ENCODE measurements at regions not wholly inside any gene's neighbourhood (a gene's known extent, or its start where the extent isn't known, plus 50 kb on each side); places are given as distances from the start of the nearest gene placed in this dataset.

DNA sequence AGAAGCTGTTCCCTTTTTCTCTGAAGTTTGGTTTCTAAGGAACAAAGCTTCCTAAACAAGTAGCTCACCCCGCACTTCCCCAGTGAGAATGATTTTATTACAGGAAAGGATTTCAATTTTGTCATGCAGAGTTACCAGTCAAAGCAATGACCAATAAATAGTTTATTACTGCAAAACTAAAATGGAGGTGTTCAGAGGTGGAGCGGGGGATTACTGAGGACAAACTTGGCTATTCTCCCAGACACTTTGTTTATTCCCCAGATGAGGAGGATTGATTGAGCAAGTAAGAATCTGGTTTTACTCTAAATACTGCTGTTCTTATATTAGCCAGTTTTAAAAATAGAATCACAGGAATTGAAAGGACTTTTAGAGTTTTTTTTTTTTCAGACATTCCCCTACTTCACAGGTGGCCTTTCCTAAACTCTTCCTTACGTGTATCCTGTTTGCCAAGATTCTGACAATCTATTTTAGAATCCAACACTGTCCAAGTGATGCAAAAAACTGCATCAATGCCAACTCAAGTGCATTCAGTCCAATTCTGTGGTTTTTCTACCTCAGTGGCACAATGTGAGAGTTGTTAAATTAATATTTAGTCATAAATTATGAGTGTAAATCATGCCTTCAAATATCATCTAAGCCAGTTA lies 136.1 kb downstream of the TNFSF18 start:
- peak; percentile 69 for DNase-seq (ENCODE audit: low spot score)
- Histone ChIP-seq H3K27me3 (replicated peaks; ENCODE audit: insufficient read depth, low read depth, low read length, poor library complexity) (no peaks in the 10 kb centered on the region), H3K4me1 (ENCODE audit: insufficient read depth, low read length, poor library complexity, severe bottlenecking) (peaks cover 15% of the 10 kb centered on the region), H3K4me3 (ENCODE audit: low read depth, low read length, poor library complexity, severe bottlenecking) (no peak overlapping the region), H3K9me3 (ENCODE audit: low read depth, low read length, poor library complexity, severe bottlenecking) (peaks cover 7% of the 10 kb centered on the region), H3K36me3 (ENCODE audit: insufficient read depth, low read length, poor library complexity, severe bottlenecking) (no peaks in the 10 kb centered on the region), H3K27ac (ENCODE audit: low read depth, low read length, poor library complexity, severe bottlenecking) (no peak overlapping the region)
- TF ChIP-seq EZH2 (IDR thresholded peaks at IDR 0.05; ENCODE audit: borderline replicate concordance, low read depth, low read length, poor library complexity, severe bottlenecking): no peak
- TF ChIP-seq, protein P1, sequence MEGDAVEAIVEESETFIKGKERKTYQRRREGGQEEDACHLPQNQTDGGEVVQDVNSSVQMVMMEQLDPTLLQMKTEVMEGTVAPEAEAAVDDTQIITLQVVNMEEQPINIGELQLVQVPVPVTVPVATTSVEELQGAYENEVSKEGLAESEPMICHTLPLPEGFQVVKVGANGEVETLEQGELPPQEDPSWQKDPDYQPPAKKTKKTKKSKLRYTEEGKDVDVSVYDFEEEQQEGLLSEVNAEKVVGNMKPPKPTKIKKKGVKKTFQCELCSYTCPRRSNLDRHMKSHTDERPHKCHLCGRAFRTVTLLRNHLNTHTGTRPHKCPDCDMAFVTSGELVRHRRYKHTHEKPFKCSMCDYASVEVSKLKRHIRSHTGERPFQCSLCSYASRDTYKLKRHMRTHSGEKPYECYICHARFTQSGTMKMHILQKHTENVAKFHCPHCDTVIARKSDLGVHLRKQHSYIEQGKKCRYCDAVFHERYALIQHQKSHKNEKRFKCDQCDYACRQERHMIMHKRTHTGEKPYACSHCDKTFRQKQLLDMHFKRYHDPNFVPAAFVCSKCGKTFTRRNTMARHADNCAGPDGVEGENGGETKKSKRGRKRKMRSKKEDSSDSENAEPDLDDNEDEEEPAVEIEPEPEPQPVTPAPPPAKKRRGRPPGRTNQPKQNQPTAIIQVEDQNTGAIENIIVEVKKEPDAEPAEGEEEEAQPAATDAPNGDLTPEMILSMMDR (conservative IDR thresholded peaks at IDR 0.05; ENCODE audit: low read depth, low read length): no peak
- CTCF ChIA-PET: no interaction called here
- POLR2A ChIA-PET (ENCODE audit: low non-redundant PET): no interaction called here
- BruUV-seq (replicated peaks): no TSS peak
- intact Hi-C loops (cut with micrococcal nuclease; ENCODE audit: unreplicated experiment): no loop called here

DNA sequence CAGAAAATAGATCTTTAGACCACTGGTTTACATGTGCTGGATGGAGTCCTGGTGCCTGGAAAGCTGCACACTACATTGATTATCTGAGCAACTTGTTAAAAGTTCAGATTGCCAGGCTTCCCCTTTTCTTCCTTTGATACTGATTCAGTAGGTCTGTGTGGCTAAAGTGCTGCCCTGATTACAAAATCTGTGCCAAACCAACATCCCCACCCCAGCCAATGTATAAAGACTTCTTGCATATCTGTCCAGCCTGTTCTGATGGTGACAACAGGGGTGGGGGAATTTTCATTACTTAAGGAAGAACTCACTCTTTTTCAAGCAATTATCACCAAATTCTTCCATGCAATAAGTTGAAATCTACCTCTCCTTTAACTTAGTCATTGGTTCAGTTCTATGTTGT lies 135.5 kb downstream of the TNFSF18 start:
- intact Hi-C loops (cut with micrococcal nuclease; ENCODE audit: unreplicated experiment): no loop called here
- H3K9me3 ChIP-seq (ENCODE audit: low read depth, low read length, poor library complexity, severe bottlenecking): peaks cover 7% of the 10 kb centered on the region
- no TSS peak for BruUV-seq (replicated peaks)
- no peak overlapping the region for H3K27ac ChIP-seq (ENCODE audit: low read depth, low read length, poor library complexity, severe bottlenecking)
- DNase-seq (ENCODE audit: low spot score): no peak
- H3K27me3 ChIP-seq (replicated peaks; ENCODE audit: insufficient read depth, low read depth, low read length, poor library complexity): no peaks in the 10 kb centered on the region
- no peak overlapping the region for H3K4me3 ChIP-seq (ENCODE audit: low read depth, low read length, poor library complexity, severe bottlenecking)
- peaks cover 15% of the 10 kb centered on the region for H3K4me1 ChIP-seq (ENCODE audit: insufficient read depth, low read length, poor library complexity, severe bottlenecking)
- CTCF ChIA-PET: no interaction called here
- H3K36me3 ChIP-seq (ENCODE audit: insufficient read depth, low read length, poor library complexity, severe bottlenecking): no peaks in the 10 kb centered on the region
- no peak for TF ChIP-seq EZH2 (IDR thresholded peaks at IDR 0.05; ENCODE audit: borderline replicate concordance, low read depth, low read length, poor library complexity, severe bottlenecking)
- TF ChIP-seq, protein P1 (conservative IDR thresholded peaks at IDR 0.05; ENCODE audit: low read depth, low read length): no peak
- POLR2A ChIA-PET (ENCODE audit: low non-redundant PET): no interaction called here

DNA sequence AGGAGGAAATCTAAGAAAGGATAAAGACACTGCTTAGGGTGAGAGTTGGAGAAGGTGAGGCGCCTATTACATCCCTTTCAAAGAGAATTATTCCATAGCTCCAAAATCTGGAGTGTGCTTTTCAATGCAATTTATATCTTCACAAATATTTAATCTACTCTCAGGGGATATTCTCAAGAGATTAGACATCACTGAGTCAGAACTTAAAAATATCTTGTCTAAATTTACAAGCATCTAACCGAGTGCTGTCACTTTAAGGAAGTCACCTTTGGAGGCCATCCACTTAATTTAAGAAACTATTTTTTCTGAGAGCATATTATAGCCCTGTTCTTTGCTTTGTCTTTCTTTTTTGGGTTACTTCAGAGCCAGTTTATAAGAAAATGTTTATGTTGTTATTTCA lies 134.6 kb downstream of the TNFSF18 start:
- TF ChIP-seq EZH2 (IDR thresholded peaks at IDR 0.05; ENCODE audit: borderline replicate concordance, low read depth, low read length, poor library complexity, severe bottlenecking): no peak
- TF ChIP-seq, protein P1 (conservative IDR thresholded peaks at IDR 0.05; ENCODE audit: low read depth, low read length): no peak
- CTCF ChIA-PET: no interaction called here
- H3K27ac ChIP-seq (ENCODE audit: low read depth, low read length, poor library complexity, severe bottlenecking): no peak overlapping the region

More for the DNA sequence above, 134.6 kb downstream of the TNFSF18 start:
- no peak overlapping the region for H3K4me3 ChIP-seq (ENCODE audit: low read depth, low read length, poor library complexity, severe bottlenecking)
- H3K4me1 ChIP-seq (ENCODE audit: insufficient read depth, low read length, poor library complexity, severe bottlenecking): peaks cover 15% of the 10 kb centered on the region
- DNase-seq (ENCODE audit: low spot score): no peak
- BruUV-seq (replicated peaks): no TSS peak
- POLR2A ChIA-PET (ENCODE audit: low non-redundant PET): no interaction called here
- peaks cover 7% of the 10 kb centered on the region for H3K9me3 ChIP-seq (ENCODE audit: low read depth, low read length, poor library complexity, severe bottlenecking)
- H3K27me3 ChIP-seq (replicated peaks; ENCODE audit: insufficient read depth, low read depth, low read length, poor library complexity): no peaks in the 10 kb centered on the region
- intact Hi-C loops (cut with micrococcal nuclease; ENCODE audit: unreplicated experiment): no loop called here
- no peaks in the 10 kb centered on the region for H3K36me3 ChIP-seq (ENCODE audit: insufficient read depth, low read length, poor library complexity, severe bottlenecking)
